Kidney (tissue), 13 donors: ENCODE measurements at regions not wholly inside any gene's neighbourhood (a gene's known extent, or its start where the extent isn't known, plus 50 kb on each side); places are given as distances from the start of the nearest gene placed in this dataset.

Experiments used
- DNase-seq, 5 donors: peaks; one replicate each; pipeline ENCODE4 v3.0.0-alpha.2; 2013 to 2020
- FAIRE-seq: peaks from 2 replicates; lab custom pipeline; 2012; peaks lifted over from hg19 to GRCh38; lab: Jason Lieb, UNC
- H3K27ac ChIP-seq, 2 donors: one replicate each; pipeline ENCODE4 v1.7.0; 2013; ENCODE audit warnings: low read depth in 2 of 2, low read length in 2 of 2, inconsistent platforms in 1 of 2
- H3K27me3 ChIP-seq: one replicate; pipeline ENCODE4 v1.7.1; 2013; ENCODE audit warnings: low read length, inconsistent platforms; ENCODE audit not compliant: control insufficient read depth, insufficient read depth
- H3K36me3 ChIP-seq, 3 donors: one replicate each; pipeline versions ENCODE4 v1.7.0 to v1.7.1; 2013; ENCODE audit warnings: low read length in 3 of 3, control low read depth in 1 of 3, inconsistent platforms in 1 of 3; ENCODE audit not compliant: insufficient read depth in 3 of 3, control insufficient read depth in 2 of 3
- H3K4me1 ChIP-seq, 3 donors: one replicate each; pipeline versions ENCODE4 v1.7.0 to v1.7.1; 2013; ENCODE audit warnings: low read length in 3 of 3, inconsistent platforms in 1 of 3, low read depth in 1 of 3; ENCODE audit not compliant: control insufficient read depth in 2 of 3, insufficient read depth in 2 of 3
- H3K4me3 ChIP-seq, 3 donors: one replicate each; pipeline versions ENCODE4 v1.7.0 to v1.8.1; 2013; ENCODE audit warnings: low read length in 3 of 3, control low read depth in 1 of 3, inconsistent platforms in 1 of 3
- H3K9ac ChIP-seq, 3 donors: one replicate each; pipeline versions ENCODE4 v1.7.0 to v1.7.1; 2013; ENCODE audit warnings: low read length in 3 of 3, control low read depth in 1 of 3, inconsistent platforms in 1 of 3
- H3K9me3 ChIP-seq, 3 donors: one replicate each; pipeline versions ENCODE4 v1.7.0 to v1.7.1; 2013; ENCODE audit warnings: low read length in 3 of 3, control low read depth in 1 of 3, inconsistent platforms in 1 of 3; ENCODE audit not compliant: control insufficient read depth in 2 of 3, insufficient read depth in 1 of 3
- intact Hi-C: fragments of 100-400 bp; cut with DNase I; formaldehyde crosslinking; loops from one replicate; pipeline ENCODE4 v1.11.1; 2022
- TF ChIP-seq, protein P1 (sequence below): IDR thresholded peaks from 3 replicates; pipeline ENCODE4 v1.5.1; 2012; ENCODE audit warnings: mild to moderate bottlenecking, moderate library complexity, borderline replicate concordance; ENCODE audit not compliant: insufficient read depth; ENCODE audit errors: extremely low read depth
- donor health status: control.
- donor health status: control.
- donor health status: control.
- donor health status: control.
- donor health status: control.
- donor health status: DM: yes; HTN: yes; CAD: no.
- donor health status: Normal renal cell carcinoma (clear cell type).

DNA sequence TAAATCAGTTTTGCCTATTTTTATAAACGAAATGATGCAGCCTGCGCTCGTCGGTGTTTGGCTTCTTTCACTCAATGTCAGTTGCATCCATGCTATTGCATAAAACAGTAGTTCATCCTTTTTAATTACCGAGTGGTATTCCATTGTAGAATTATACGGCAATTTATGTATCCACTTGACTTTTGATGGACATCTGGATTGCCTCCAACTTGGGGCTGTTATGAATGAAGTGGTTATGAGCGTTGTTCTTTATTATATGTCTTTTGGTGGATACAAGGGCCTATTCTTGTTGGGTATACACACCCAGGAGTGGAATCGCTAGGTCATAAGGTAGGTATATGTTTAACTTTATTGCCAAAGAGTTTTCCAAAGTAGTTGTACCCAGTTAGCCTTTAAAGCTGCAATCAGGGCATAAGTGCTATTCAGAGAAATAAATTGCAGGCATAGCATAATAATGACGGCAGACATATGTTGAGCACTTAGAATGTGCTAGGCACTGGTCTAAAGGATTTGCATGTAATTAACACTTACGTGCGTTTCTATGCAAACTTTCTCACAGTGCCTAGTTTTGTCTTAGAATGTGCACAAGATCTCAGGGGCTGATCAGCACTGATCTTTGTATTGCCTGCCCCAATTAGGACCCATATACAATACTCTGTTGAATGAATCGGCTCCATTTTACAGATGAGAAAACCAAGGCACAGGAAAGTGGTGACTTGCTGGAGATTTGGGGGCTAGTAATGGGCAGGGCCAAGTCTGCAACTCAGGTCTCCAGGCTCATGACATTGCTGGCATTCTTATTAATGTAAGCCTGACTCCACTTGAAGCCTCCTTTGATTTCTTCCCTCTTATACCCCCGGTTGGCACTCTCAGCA lies 407.0 kb downstream of the BCOR start:
- TF ChIP-seq, protein P1, sequence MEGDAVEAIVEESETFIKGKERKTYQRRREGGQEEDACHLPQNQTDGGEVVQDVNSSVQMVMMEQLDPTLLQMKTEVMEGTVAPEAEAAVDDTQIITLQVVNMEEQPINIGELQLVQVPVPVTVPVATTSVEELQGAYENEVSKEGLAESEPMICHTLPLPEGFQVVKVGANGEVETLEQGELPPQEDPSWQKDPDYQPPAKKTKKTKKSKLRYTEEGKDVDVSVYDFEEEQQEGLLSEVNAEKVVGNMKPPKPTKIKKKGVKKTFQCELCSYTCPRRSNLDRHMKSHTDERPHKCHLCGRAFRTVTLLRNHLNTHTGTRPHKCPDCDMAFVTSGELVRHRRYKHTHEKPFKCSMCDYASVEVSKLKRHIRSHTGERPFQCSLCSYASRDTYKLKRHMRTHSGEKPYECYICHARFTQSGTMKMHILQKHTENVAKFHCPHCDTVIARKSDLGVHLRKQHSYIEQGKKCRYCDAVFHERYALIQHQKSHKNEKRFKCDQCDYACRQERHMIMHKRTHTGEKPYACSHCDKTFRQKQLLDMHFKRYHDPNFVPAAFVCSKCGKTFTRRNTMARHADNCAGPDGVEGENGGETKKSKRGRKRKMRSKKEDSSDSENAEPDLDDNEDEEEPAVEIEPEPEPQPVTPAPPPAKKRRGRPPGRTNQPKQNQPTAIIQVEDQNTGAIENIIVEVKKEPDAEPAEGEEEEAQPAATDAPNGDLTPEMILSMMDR = no peak
- Histone ChIP-seq H3K27ac (no peak overlapping the region), H3K9ac (no peak overlapping the region), H3K27me3 (no peaks in the 10 kb centered on the region), H3K4me1 (peaks cover 0 to 6% (median 5%) of the 10 kb centered on the region in 3 donors), H3K36me3 (no peaks in the 10 kb centered on the region), H3K4me3 (no peak overlapping the region), H3K9me3 (no peaks in the 10 kb centered on the region)
- FAIRE-seq = no peak
- intact Hi-C loops = no loop called here
- DNase-seq = no peak

DNA sequence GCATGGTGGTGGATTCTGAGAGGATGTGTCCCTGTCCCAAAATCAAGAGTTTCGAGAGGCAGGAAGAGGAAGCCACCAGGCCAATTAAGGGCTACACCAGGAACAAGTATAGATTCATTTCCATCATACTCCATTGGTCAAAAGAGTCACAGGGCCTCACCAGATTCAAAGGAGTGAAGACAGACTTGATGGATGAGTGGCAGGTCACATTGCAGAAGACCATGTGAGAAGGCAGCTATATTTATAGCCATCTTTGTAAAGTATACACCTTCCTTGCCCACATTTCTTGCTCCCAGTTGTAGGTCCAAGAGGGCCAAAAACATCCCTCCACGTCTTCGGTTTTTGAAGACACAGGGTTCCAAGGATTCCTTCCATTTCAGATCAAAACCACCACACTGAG lies 406.0 kb downstream of the BCOR start:
- Histone ChIP-seq H3K4me3 (no peak overlapping the region), H3K4me1 (peaks cover 0 to 6% (median 5%) of the 10 kb centered on the region in 3 donors), H3K9ac (no peak overlapping the region), H3K9me3 (peaks cover 0 to 4% (median 0%) of the 10 kb centered on the region in 3 donors), H3K27ac (no peak overlapping the region), H3K36me3 (no peaks in the 10 kb centered on the region), H3K27me3 (no peaks in the 10 kb centered on the region)
- TF ChIP-seq, protein P1 = no peak
- FAIRE-seq (no peak), DNase-seq (no peak)
- intact Hi-C loops = no loop called here

DNA sequence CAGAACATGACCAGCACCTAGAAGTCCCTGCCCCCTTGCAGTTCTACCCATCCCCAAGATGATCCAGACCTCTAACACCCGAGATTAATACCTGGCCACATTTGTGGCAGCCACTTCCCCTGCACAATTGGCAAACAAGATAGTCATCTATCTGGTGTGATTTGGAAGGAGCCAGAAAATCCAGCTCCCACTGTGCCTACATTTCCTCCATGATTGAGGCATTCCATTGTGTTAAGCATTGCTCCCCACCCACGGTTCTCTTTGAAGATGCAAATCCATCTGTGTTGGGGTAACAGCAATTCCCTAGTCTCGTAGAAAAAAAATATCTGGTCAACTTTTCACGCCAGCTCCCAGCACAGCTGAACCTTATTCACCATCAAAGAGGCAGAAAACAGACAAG lies 405.0 kb downstream of the BCOR start:
- DNase-seq = no peak
- Histone ChIP-seq H3K36me3 (no peaks in the 10 kb centered on the region), H3K9ac (no peak overlapping the region), H3K27ac (no peak overlapping the region), H3K27me3 (no peaks in the 10 kb centered on the region), H3K4me3 (no peak overlapping the region), H3K9me3 (peaks cover 0 to 4% (median 0%) of the 10 kb centered on the region in 3 donors), H3K4me1 (peaks cover 0 to 6% (median 5%) of the 10 kb centered on the region in 3 donors)
- FAIRE-seq = no peak
- TF ChIP-seq, protein P1 = no peak
- intact Hi-C loops = no loop called here
